ENCODE measurements at regions not wholly inside any gene's neighbourhood (a gene's known extent, or its start where the extent isn't known, plus 50 kb on each side); places are given as distances from the start of the nearest gene placed in this dataset.

DNA sequence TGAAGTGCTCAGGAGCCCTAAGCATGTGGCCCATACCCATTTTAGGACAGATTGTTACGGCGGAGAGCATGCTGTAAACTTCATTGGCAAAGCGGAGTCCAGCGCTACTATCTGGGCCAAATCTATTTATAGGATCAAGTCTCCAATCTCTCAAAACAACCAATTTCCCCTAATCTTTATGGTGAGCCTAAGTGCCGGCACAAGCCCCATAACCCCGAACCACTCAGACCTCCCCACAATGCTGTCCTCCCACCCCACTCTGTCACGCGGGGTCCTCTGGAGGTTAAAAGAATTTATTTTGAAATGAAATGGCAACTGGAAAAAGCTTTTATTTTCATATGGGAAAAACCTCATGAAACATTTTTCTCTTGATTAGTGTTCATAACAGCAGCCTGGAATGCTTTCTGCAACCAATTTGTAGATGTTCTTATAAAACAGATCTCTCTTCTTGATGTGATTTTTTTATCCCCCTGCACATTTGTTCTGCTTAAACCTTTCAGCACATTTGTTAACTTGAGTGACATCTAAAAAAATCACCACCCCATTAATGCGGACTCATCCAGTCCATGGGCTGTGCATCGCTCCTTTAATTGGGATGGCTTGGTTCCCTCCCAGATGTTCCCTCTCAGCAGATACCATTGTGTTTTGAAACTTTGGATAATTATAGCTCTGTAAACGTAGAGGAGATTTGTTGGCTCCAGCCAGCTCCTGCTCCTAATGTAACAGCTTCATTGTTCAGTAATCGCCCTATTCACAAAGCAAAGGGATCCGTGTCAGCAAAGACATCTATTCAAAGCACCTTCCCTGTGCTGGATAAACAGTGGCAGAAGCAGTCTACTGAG lies 323.6 kb downstream of the CD83 start:
- TF ChIP-seq, protein P1, sequence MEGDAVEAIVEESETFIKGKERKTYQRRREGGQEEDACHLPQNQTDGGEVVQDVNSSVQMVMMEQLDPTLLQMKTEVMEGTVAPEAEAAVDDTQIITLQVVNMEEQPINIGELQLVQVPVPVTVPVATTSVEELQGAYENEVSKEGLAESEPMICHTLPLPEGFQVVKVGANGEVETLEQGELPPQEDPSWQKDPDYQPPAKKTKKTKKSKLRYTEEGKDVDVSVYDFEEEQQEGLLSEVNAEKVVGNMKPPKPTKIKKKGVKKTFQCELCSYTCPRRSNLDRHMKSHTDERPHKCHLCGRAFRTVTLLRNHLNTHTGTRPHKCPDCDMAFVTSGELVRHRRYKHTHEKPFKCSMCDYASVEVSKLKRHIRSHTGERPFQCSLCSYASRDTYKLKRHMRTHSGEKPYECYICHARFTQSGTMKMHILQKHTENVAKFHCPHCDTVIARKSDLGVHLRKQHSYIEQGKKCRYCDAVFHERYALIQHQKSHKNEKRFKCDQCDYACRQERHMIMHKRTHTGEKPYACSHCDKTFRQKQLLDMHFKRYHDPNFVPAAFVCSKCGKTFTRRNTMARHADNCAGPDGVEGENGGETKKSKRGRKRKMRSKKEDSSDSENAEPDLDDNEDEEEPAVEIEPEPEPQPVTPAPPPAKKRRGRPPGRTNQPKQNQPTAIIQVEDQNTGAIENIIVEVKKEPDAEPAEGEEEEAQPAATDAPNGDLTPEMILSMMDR (IDR thresholded peaks at IDR 0.05; ENCODE audit: extremely low read depth, insufficient read depth, missing control alignments) = no peak
- in situ Hi-C loops (cut with MboI; ENCODE audit: low pct_unique_long_range_greater_than_20kb, low sequenced_read_pairs, unreplicated experiment) = no loop called here

DNA sequence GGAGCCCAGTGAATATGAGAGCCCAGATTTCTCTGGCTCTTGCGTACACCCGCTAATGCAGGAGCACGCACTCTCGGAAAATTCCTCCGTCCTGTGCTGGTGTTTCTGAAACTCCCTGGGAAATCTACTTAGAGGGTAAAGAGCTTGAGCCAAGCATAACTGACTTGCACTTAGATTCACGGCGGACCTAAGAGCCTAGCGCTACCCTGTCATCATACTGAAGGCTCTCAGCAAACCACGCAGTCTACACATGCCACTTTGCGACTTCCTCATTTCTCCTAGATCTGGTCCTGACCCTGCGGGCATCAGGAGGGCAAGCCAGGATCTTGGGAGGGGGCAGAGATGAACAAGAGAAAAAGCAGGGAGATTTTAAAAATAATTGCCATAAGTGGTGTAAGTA lies 324.7 kb downstream of the CD83 start:
- no peak for DNase-seq (ENCODE audit: low spot score)
- TF ChIP-seq, protein P1 (IDR thresholded peaks at IDR 0.05; ENCODE audit: extremely low read depth, insufficient read depth, missing control alignments) = no peak
- in situ Hi-C loops (cut with MboI; ENCODE audit: low pct_unique_long_range_greater_than_20kb, low sequenced_read_pairs, unreplicated experiment) = no loop called here

More for the DNA sequence above, 323.6 kb downstream of the CD83 start:
- no peak for DNase-seq (ENCODE audit: low spot score)

DNA sequence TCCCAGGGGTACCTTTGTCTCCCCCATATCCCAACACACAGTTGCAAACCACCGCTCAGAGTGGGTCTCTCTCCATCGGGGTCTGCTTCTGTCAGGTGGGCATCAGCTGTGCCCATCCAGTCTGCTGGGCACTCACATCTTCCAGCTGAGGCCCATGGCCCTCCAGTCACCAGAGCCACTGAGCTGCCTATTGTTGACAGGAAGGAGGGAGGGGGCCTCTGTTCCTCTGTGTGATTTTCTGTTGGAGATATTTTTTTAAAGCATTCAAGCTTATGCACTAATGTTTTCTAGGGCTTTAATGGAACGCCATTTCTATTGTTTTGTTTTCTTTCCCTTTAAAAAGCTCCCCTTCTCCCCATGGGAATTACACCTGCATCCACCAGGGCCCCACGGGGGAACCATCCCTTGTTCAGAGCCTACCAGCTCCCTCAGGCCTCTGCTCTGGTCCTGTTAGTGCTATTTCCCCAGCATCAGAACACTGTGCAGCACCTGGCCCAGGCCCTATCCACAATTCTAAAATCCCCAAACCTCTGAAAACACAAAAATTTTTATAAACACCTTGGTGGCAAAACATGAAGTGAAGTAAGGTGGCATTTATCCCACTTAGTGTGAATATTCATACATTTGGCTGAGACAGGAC lies 326.2 kb downstream of the CD83 start:
- in situ Hi-C loops (cut with MboI; ENCODE audit: low pct_unique_long_range_greater_than_20kb, low sequenced_read_pairs, unreplicated experiment) = no loop called here
- no peak for DNase-seq (ENCODE audit: low spot score)
- TF ChIP-seq, protein P1 (IDR thresholded peaks at IDR 0.05; ENCODE audit: extremely low read depth, insufficient read depth, missing control alignments) = no peak

DNA sequence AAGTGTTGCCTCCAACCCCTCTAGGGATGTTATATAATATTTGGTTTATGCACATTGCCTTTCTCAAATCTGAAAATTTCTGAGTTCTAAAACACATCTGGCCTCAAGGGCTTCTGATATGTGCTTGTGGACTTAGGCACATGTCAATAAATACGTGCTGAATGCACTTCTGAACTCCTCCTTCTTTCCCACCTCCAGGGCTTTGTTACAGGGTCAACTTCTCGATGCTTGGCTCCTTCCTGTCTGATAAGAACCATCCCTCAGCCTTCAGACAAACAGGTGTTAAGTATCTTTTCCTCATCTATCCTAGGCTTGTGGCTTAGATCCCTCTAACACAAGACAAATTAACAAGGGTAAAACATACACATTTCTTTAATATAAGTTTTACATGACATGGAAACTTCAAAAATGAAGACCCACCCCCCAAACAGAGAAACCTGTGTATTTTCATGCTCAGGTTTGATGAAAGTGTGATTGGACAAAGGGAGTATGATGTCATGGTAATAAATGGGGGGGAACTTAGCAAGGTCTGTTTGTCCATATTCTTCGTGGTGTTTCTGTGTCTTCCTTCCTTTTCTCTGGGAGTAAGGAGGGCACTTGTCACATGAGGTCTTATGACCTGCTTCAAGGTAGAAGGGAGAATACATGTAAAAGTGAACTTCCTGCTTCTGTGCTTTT lies 326.9 kb downstream of the CD83 start:
- in situ Hi-C loops (cut with MboI; ENCODE audit: low pct_unique_long_range_greater_than_20kb, low sequenced_read_pairs, unreplicated experiment) = no loop called here
- DNase-seq (ENCODE audit: low spot score) = no peak
- TF ChIP-seq, protein P1 (IDR thresholded peaks at IDR 0.05; ENCODE audit: extremely low read depth, insufficient read depth, missing control alignments) = no peak

DNA sequence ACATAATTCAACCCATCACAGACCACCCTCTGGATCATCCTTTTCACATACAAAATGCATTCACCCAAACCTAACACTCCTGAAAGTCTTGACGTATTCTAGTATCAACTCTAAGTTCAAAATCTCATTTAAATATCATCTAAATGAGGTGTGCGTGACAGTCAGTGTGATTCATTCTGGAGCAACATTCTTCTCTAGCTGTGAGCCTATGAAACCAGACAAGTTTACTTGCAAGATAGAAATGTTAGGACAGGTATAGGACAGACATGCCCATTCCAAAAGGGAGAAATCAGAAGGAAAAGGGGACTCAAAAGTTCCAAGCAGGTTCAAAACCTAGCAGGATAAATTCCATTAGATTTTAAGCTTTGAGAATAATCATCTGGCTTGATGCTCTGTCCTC lies 329.7 kb downstream of the CD83 start:
- no peak for DNase-seq (ENCODE audit: low spot score)
- TF ChIP-seq, protein P1 (IDR thresholded peaks at IDR 0.05; ENCODE audit: extremely low read depth, insufficient read depth, missing control alignments) = no peak
- in situ Hi-C loops (cut with MboI; ENCODE audit: low pct_unique_long_range_greater_than_20kb, low sequenced_read_pairs, unreplicated experiment) = no loop called here

DNA sequence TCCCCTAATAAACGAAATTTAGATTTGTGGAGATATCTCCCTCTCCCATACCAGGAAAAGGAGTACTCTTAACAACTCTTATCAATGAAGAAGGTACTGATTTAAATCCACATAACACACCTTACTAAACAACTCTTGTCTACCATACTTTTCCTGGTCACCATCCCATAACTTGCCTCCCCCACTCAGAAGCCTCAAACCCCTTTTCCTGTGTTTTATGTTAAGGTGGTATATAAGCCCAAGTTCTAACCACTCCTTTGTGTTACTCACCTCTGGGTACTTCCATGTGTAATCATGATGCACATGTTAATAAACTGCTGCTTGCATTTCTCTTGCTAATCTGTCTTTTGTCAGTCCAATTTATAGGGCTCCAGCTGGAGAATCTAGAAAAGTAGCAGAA lies 330.7 kb downstream of the CD83 start:
- TF ChIP-seq, protein P1 (IDR thresholded peaks at IDR 0.05; ENCODE audit: extremely low read depth, insufficient read depth, missing control alignments) = no peak
- no peak for DNase-seq (ENCODE audit: low spot score)
- in situ Hi-C loops (cut with MboI; ENCODE audit: low pct_unique_long_range_greater_than_20kb, low sequenced_read_pairs, unreplicated experiment) = no loop called here

Measured in GM13977 (cell line).